Cardiac fibroblast (primary cell): ENCODE measurements at regions not wholly inside any gene's neighbourhood (a gene's known extent, or its start where the extent isn't known, plus 50 kb on each side); places are given as distances from the start of the nearest gene placed in this dataset.
A peak's percentile ranks its signal among the peaks of the same experiment; 100 is the strongest.

Experiments used
- DNase-seq, 2 donors: peaks; one replicate each; pipeline versions ENCODE4 v3.0.0 to v3.0.0-alpha.2; 2010; ENCODE audit warnings: low read depth in 2 of 2
- H3K4me3 ChIP-seq, 2 donors: replicated peaks in 1 of 2; 1 replicate in 1 of 2; 2 replicates in 1 of 2; pipeline ENCODE4 v1.5.1; 2011; ENCODE audit warnings: low read depth in 2 of 2, low read length in 2 of 2, mild to moderate bottlenecking in 2 of 2, moderate library complexity in 1 of 2
- CTCF ChIP-seq: IDR thresholded peaks from one replicate; pipeline ENCODE4 v1.5.1; 2011; ENCODE audit warnings: low read depth, mild to moderate bottlenecking, low read length, inconsistent platforms

- H3K4me3 ChIP-seq: no peak overlapping the region
- DNase-seq: peak; percentile 32 to 79
- TF ChIP-seq CTCF: no peak
Measured at GRCh38 chr5:58188262-58188651, 271.6 kb downstream of the PLK2 start.

GRCh38 chr5:58187432-58188261 is 272.2 kb downstream of the PLK2 start:
- no peak for TF ChIP-seq CTCF
- H3K4me3 ChIP-seq: no peak overlapping the region
- no peak for DNase-seq

GRCh38 chr5:58185801-58186200 is 274.1 kb downstream of the PLK2 start:
- no peak overlapping the region for H3K4me3 ChIP-seq
- peak in 1 of 2 donors; percentile 49 for DNase-seq
- no peak for TF ChIP-seq CTCF

GRCh38 chr5:58185397-58185796 is 274.5 kb downstream of the PLK2 start:
- no peak overlapping the region for H3K4me3 ChIP-seq
- no peak for DNase-seq
- TF ChIP-seq CTCF: no peak

GRCh38 chr5:58184910-58185309 is 275.0 kb downstream of the PLK2 start:
- peak; percentile 14 to 61 for DNase-seq
- TF ChIP-seq CTCF: no peak
- H3K4me3 ChIP-seq: no peak overlapping the region

GRCh38 chr5:58183786-58184085 is 276.1 kb downstream of the PLK2 start:
- no peak for DNase-seq
- no peak overlapping the region for H3K4me3 ChIP-seq
- TF ChIP-seq CTCF: no peak

GRCh38 chr5:58183078-58183785 is 276.7 kb downstream of the PLK2 start:
- DNase-seq: peak in 1 of 2 donors; percentile 10
- H3K4me3 ChIP-seq: no peak overlapping the region
- no peak for TF ChIP-seq CTCF
